Midbrain (tissue), 1 donor: ENCODE measurements at regions not wholly inside any gene's neighbourhood (a gene's known extent, or its start where the extent isn't known, plus 50 kb on each side); places are given as distances from the start of the nearest gene placed in this dataset.
A peak's percentile ranks its signal among the peaks of the same experiment; 100 is the strongest.

Experiments
- DNase-seq: peaks from one replicate; lab custom pipeline; 2025; lab: John Stamatoyannopoulos, UW

DNA sequence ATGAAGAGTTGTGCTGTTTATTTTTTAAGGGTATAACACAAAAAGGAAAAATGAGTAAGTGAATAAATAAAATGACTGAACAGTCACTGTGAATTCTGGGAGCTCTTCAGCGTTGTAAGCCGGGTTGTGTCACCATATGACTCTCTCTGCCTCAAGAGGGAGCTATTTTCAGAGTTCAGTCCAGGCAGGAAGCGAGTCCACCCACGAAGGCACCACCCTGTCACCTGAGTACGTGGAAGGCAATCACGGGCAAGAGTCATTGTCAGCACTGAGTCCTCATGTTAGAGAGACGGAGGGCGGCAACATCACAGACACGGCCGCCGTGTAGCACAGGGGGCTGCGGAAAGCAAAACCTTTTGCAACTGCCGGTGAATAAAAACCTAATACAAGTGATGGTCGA, 227.6 kb downstream of the UTP18 start:
- no peak for DNase-seq

- DNase-seq, result no peak
Observed at GRCh38 chr17:51491416-51491815, 231.1 kb downstream of the UTP18 start.

DNA sequence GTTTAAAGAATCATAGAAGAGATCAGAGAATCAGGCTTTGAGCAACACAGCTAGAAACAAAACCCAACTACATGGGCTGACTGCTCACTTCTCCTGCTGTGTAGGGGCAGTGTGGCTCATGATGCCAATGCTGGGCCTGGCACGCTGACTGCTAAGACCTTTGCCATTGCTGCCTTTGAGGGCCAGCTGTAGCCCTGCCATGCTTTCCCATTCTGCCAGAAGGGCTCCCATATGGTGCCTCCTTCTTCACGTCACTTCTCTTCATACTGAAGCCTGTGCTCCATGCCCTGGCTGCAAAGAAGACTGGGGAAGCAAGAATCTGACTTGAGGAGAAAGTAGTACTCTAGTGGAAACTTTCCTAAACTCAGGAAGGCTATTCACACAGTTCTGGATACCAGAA, 232.9 kb downstream of the UTP18 start:
- DNase-seq, result no peak

DNA sequence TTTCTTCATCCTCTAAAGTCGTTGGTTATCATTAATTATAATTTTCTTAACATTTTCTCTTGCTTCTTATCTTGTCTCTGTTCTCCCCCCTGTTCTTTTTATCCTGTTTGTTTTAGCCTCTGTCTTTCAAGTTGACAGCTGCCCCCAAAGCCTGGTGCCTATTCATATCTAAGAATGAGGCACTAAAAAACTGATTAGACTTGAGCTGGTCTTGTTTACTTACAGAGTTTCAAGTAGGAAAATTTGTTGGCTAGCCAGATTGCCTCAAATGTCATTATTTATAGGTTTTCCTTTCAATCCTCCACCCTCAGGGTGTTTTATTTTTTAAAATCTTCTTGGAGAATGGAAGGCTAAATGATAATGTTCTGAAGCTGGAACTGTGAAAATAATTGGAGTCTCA, 236.0 kb downstream of the UTP18 start:
- no peak for DNase-seq

GRCh38 chr17:51499897-51500296, 239.6 kb downstream of the UTP18 start:
- DNase-seq, result no peak

GRCh38 chr17:51500454-51500853, 240.1 kb downstream of the UTP18 start:
- no peak for DNase-seq

DNA sequence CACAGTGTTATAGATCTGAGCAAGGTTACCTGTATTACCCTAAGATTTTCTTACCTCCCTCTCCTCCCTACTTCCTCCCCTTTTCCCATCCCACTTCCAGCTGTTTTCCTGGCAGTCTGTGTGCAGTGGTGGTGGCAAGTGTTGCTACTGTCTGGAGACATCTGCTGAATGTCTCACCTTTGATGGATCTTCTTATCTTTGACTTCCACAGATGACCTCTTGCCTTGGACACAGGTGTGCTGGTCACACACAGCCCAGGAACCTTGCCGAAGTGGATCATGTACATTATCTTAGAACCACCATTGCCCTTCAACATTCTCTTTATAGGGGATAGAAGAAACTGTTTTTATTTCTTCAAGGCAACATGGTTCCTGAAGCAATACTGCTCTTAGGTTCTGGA, 245.1 kb downstream of the UTP18 start:
- DNase-seq, result no peak

GRCh38 chr17:51507444-51507843, 247.1 kb downstream of the UTP18 start:
- no peak for DNase-seq

GRCh38 chr17:51508048-51508447, 247.7 kb downstream of the UTP18 start:
- peak; percentile 44 for DNase-seq

DNA sequence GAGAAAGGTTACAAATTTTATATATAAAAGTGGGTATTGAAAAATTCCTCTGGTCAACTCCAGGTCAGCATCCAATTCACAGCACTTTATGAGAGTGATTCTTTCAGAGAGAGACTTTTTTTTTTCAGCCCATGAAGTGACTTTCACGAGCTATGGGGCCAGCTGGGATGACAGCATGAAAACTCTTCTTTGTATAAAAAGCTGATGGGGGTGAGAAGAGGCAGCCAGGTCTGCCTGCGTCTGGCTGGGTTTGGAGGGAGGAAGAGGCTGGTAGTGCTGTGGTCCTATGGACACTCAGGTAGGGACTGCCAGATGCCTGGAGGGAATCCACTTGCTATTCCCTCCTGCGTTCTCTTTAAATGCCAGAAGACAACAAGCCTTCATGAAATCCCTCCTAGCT, 250.6 kb downstream of the UTP18 start:
- peak; percentile 19 for DNase-seq

DNA sequence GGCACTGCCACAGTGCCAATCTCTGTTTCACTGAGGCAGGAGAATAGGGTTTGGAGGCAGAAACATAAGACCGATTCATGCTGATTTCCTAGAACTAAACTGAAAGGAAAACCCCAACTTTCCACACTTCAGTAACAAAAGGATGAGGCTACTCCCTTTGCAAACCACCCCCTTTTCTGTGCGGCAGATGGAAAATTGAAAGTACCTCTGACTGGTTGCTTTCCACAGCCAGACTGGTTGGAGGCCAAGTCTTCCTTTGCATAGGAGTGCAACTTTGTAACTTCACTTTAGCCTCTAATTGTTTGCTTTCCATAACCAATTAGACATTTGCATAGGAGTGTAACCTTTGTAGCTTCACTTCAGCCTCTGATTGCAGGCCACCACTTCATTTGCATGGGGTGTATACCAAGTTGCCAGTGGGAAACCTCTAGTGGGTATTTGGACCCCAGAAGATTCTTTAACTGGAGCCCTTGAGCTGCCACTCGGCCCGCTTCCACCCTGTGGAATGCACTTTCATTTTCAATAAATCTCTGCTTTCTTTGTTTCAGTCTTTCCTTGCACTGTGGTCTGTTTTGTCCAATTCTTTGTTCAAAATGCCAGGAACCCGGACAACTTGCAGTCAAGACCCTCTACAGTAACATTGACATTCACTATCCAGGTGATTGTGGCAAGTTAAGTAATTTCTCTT, 252.0 kb downstream of the UTP18 start:
- no peak for DNase-seq

- no peak for DNase-seq
Observed at GRCh38 chr17:51516924-51517323, 256.6 kb downstream of the UTP18 start.

- DNase-seq, result no peak
Observed at GRCh38 chr17:51524524-51524923, 264.2 kb downstream of the UTP18 start.

- DNase-seq, result no peak
Observed at GRCh38 chr17:51526507-51526906, 266.2 kb downstream of the UTP18 start.

- DNase-seq, result no peak
Observed at GRCh38 chr17:51527225-51527982, 267.1 kb downstream of the UTP18 start.

DNA sequence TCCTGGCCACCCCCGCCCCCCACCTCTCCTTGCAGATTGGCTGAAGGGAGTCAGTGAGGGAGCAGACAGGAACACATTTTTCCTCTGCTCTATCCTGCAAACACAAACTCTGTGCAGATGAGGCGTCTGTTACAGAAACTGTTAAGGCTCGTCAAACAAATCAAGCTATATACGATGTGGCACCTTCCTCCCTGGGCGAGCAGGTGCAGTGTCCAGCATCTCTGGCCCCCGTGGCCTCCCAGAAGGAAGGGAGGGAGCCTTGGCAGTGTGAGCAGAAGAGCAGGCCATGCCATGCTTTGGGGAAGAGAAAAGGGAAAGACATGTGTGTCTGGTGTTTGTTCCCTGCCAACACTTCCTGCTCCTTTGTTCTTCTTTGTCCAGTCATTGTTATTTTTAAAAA, 267.8 kb downstream of the UTP18 start:
- DNase-seq, result no peak

DNA sequence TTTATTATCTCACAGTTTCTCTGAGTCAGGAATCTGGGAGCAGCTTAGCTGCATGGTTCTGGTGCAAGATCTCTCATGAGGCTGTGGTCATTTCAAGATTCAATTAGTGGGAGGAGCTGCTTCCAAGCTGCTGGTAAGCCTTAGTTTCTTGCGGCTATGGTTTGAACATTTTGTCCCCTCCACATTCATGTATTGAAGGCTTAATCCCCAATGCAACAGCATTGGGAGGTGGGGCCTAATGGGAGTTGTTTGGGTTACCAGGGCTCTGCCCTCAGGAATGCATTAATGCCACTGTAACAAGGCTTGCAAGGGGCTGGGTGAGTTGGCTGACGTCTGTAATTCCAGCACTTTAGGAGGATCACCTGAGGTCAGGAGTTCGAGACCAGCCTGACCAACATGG, 272.9 kb downstream of the UTP18 start:
- DNase-seq, result no peak

- no peak for DNase-seq
Observed at GRCh38 chr17:51533821-51534220, 273.5 kb downstream of the UTP18 start.

DNA sequence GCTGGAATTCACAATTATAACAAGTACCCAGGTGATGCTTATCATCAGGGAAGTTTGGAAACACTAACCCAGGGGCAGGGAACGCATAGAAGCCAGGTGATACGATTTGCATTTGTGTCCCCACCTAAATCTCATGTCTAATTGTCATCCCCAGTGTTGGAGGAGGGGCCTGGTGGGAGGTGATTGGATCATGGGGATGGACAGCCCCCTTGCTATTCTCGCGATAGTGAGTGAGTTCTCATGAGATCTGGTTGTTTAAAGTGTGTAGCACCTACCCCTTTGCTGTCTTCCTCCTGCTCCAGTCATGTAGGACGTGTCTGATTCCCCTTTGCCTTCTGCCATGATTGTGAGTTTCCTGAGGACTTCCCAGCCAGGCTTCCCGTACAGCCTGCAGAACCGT, 276.3 kb downstream of the UTP18 start:
- DNase-seq, result no peak

GRCh38 chr17:51537996-51538550, 277.7 kb downstream of the UTP18 start:
- no peak for DNase-seq

GRCh38 chr17:51540151-51540550, 279.8 kb downstream of the UTP18 start:
- peak; percentile 76 for DNase-seq

DNA sequence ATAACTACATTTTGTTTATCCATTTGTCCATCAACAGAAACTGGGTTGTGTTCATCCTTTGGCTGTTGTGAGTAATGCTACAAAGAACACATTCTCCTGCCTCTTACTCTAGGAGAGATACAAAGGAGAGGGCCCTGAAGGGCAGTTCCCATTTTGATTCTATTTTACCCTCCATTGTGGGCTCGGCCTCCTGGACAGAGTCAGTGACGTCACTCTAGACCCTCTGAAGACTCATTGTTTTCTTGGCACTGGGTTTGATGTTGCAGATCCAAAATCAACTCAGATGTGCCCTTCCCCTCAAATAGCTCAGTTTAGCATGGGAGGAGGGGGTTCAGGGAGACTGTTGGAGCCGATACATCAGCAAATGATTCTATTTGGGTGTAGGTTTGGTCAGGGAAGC, 280.9 kb downstream of the UTP18 start:
- no peak for DNase-seq

DNA sequence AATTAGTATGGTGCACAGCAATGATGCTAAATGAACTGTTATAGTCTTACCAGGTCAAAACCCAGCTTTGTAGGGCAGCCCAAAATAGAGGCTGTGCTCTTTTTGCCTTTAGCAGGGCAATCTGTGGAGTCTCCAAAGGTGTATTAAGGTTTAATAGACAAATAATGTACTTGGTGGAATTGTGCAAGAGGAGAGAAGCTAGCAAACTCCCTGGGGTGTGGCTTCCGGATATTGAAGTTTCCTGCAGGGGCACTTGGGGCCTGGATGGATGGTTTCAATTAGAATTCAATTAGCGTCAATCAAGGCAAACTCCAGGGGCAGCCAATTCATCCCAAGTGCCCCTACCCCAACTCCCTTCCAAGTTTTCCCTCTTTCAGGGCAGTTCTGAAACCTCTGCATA, 285.8 kb downstream of the UTP18 start:
- DNase-seq, result no peak
